ENCODE measurements at regions not wholly inside any gene's neighbourhood (a gene's known extent, or its start where the extent isn't known, plus 50 kb on each side); places are given as distances from the start of the nearest gene placed in this dataset.

DNA sequence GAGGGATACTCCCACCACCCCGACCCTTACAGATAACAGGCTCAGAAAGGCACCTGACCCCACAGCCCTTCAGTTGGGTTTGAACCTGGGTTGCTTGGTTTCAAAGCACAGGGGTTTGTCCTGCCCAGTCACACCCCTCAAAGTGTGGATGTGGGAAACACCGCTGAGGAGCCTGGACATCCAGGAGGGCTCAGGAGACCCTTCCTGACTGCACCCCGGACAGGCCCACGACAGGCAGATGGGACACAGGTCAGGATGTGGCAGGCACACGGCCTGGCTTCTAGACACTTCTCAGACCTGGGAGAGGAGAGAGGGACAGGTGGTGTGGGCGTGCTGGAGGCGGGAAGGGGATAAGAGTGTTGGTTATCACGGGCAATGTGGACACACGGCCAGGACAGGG, 932.3 kb downstream of the BRD1 start:
- Histone ChIP-seq H3K9me3 (no peaks in the 10 kb centered on the region), H3K27ac (no peak overlapping the region), H3K4me1 (no peaks in the 10 kb centered on the region), H3K4me3 (no peak overlapping the region), H3K27me3 (peaks cover 0 to 41% of the 10 kb centered on the region in 2 donors), H3K36me3 (no peaks in the 10 kb centered on the region)
- intact Hi-C loops (cut with DNase I): no loop called here
- peak in 1 of 4 donors; percentile 31 for DNase-seq
- ATAC-seq: no peak
- TF ChIP-seq, protein P1, sequence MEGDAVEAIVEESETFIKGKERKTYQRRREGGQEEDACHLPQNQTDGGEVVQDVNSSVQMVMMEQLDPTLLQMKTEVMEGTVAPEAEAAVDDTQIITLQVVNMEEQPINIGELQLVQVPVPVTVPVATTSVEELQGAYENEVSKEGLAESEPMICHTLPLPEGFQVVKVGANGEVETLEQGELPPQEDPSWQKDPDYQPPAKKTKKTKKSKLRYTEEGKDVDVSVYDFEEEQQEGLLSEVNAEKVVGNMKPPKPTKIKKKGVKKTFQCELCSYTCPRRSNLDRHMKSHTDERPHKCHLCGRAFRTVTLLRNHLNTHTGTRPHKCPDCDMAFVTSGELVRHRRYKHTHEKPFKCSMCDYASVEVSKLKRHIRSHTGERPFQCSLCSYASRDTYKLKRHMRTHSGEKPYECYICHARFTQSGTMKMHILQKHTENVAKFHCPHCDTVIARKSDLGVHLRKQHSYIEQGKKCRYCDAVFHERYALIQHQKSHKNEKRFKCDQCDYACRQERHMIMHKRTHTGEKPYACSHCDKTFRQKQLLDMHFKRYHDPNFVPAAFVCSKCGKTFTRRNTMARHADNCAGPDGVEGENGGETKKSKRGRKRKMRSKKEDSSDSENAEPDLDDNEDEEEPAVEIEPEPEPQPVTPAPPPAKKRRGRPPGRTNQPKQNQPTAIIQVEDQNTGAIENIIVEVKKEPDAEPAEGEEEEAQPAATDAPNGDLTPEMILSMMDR (IDR thresholded peaks at IDR 0.05): no peak

DNA sequence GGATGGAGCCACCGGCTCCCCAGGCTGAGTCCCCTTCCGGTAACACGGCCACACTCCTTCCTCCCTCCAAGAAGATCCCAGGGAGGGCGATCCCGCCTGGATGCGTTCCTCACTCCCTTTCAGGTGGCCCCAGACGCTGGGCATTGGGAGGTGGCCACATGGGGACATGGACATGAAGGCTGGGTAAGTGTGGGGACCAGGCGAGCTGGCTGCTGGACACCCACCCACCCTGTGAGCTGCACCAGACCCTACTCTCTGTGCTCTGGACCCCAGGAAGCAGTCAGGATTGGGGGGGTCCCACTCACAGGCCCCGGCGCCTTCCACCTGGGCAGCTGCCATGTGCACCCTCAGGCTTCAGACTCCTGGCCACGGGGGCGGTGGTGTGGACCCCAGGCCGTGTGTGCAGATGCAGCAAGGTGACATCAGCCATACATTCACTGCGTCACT, 932.8 kb downstream of the BRD1 start:
- no peak overlapping the region for H3K4me3 ChIP-seq
- H3K36me3 ChIP-seq: no peaks in the 10 kb centered on the region
- H3K9me3 ChIP-seq: no peaks in the 10 kb centered on the region
- DNase-seq: peak in 1 of 4 donors; percentile 64
- H3K4me1 ChIP-seq: no peaks in the 10 kb centered on the region
- intact Hi-C loops (cut with DNase I): no loop called here
- TF ChIP-seq, protein P1 (IDR thresholded peaks at IDR 0.05): no peak
- H3K27ac ChIP-seq: no peak overlapping the region
- H3K27me3 ChIP-seq: peaks cover 0 to 41% of the 10 kb centered on the region in 2 donors
- no peak for ATAC-seq

DNA sequence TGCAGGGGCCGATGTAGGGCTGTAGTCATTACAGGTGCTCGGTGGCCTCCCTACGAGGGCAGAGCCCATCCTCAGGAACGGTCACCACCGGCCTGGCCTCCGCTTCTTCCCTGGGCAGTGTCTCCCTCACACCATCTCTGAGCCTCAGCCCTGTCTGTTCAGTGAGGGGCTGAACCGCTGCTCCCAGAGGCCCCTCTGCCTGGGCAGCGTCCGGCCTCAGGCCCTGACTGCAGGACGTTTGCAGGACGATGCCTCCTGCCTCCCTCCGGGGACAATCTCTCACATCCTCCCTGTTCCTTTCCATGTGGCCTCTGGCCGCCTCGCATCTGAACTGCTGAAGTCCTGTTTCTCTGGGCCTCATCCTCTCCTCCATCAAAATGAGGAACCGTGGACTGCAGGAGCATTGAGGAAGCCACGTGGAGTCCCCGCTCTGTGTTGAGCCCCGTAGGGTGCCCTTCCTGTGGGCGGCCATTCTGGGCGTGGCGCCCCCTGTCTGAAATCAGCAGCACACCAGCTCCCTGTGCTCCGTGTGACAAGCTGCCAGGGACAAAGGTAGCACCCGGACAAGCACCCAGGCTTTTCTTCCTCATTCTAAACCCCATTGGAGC, 933.5 kb downstream of the BRD1 start:
- DNase-seq (peak in 1 of 4 donors; percentile 68), ATAC-seq (no peak)
- Histone ChIP-seq H3K4me3 (no peak overlapping the region), H3K27me3 (peaks cover 0 to 41% of the 10 kb centered on the region in 2 donors), H3K9me3 (no peaks in the 10 kb centered on the region), H3K4me1 (no peaks in the 10 kb centered on the region), H3K36me3 (no peaks in the 10 kb centered on the region), H3K27ac (no peak overlapping the region)
- intact Hi-C loops (cut with DNase I): no loop called here
- TF ChIP-seq, protein P1 (IDR thresholded peaks at IDR 0.05): no peak

DNA sequence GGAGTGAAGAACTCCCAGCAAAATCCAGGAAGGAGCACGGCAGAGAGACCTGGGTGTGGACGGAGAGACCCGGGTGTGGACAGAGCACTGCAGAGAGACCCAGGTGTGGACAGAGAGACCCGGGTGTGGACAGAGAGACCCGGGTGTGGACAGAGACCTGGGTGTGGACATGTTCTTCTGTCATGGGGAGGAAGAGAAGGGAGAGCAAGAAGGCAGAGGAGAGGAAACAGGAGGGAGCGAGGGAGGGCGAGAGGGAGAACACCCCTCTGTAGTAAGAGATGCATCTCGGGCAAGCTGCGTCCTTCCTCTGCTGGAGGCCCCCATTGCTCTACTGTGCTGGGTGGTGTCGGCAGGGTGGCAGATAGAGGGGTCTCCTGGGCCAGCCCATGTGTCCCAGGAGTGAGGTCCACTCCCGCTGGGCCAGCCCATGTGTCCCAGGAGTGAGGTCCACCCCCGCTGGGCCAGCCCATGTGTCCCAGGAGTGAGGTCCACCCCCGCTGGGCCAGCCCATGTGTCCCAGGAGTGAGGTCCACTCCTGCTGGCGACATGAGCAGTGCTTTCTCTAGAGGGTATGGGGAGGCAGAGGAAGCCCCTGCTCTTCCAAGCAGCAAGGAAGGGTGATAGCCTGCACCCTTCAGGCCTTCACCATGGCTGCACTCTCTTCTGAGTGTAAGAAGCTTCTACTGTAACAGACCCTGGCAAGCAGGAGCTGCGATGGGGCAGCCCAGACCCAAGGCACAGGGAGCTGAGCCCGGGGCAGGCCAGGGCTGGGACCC, 934.2 kb downstream of the BRD1 start:
- ATAC-seq: no peak
- Histone ChIP-seq H3K4me1 (no peaks in the 10 kb centered on the region), H3K27me3 (peaks cover 0 to 41% of the 10 kb centered on the region in 2 donors), H3K4me3 (no peak overlapping the region), H3K27ac (no peak overlapping the region), H3K36me3 (no peaks in the 10 kb centered on the region), H3K9me3 (no peaks in the 10 kb centered on the region)
- no peak for DNase-seq
- intact Hi-C loops (cut with DNase I): no loop called here
- TF ChIP-seq, protein P1 (IDR thresholded peaks at IDR 0.05): no peak

DNA sequence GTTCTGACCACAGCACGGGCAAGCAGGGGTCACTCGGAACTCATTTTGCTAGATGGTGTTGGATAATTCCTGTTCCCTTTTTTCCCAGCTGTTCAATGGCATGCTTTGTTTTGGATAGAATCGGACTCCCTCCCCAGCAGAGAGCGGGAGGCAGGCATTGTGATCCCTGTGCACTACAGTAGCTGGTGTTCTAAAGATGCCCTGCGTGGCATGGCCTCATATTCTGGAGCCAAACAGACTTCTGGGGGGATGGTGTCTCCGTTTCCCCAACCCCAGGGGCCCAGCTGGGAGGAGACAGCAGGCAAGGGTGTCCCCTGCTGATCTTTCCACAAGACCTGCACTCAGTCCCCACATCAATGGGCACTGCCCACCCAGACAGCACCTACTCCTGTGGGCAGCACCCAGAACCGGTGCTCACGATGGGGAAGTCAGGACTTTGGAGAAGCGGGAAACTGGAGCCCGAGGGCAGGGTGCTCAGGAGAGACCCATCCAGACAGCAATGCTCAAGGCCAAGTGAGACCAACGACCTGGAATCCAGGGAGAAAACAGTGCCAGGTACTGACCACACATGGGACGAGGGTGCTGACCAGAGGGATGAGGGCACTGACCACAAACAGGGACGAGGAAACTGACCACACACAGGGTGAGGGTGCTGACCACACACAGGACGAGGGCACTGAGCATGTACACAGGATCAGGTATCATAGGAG, 934.9 kb downstream of the BRD1 start:
- Histone ChIP-seq H3K27ac (no peak overlapping the region), H3K9me3 (no peaks in the 10 kb centered on the region), H3K4me3 (no peak overlapping the region), H3K4me1 (no peaks in the 10 kb centered on the region), H3K27me3 (peaks cover 0 to 41% of the 10 kb centered on the region in 2 donors), H3K36me3 (no peaks in the 10 kb centered on the region)
- intact Hi-C loops (cut with DNase I): no loop called here
- ATAC-seq (no peak), DNase-seq (peak in 1 of 4 donors; percentile 45)
- TF ChIP-seq, protein P1 (IDR thresholded peaks at IDR 0.05): no peak

All from left lung (tissue), 4 donors.